H1 (cell line): ENCODE measurements at regions not wholly inside any gene's neighbourhood (a gene's known extent, or its start where the extent isn't known, plus 50 kb on each side); places are given as distances from the start of the nearest gene placed in this dataset.

Experiments
- BACH1 ChIP-seq: IDR thresholded peaks from 2 replicates; pipeline ENCODE4 v1.6.1; 2012; ENCODE audit warnings: low read length, improper control_type of control experiment
- BCL11A ChIP-seq, 2 experiments: IDR thresholded peaks; one replicate each; pipeline ENCODE4 v1.6.1; 2011; ENCODE audit warnings: low read depth in 2 of 2, low read length in 2 of 2, mild to moderate bottlenecking in 2 of 2
- BRCA1 ChIP-seq: IDR thresholded peaks from 2 replicates; pipeline ENCODE4 v1.6.1; 2012; ENCODE audit warnings: low read depth, low read length, improper control_type of control experiment
- CHD7 ChIP-seq: fragments of 300-600 bp; sonication (generic); IDR thresholded peaks from 2 replicates; pipeline ENCODE4 v1.7.1; 2012; ENCODE audit warnings: low read length, moderate library complexity, mild to moderate bottlenecking, inconsistent platforms; ENCODE audit not compliant: insufficient replicate concordance
- CREB1 ChIP-seq: IDR thresholded peaks from 2 replicates; pipeline ENCODE4 v1.6.1; 2012; ENCODE audit warnings: inconsistent platforms
- FOSL1 ChIP-seq: IDR thresholded peaks from 2 replicates; pipeline ENCODE4 v1.6.1; 2011; ENCODE audit warnings: mild to moderate bottlenecking, low read depth, low read length, moderate library complexity; ENCODE audit not compliant: insufficient read depth
- SIRT6 ChIP-seq: IDR thresholded peaks from one replicate; pipeline ENCODE4 v1.7.1; 2012; ENCODE audit warnings: low read length, inconsistent platforms
- SP2 ChIP-seq: IDR thresholded peaks from 2 replicates; pipeline ENCODE4 v1.6.1; 2012; ENCODE audit warnings: mild to moderate bottlenecking, low read length, inconsistent platforms
- ZNF274 ChIP-seq: IDR thresholded peaks from 2 replicates; pipeline ENCODE4 v1.7.0; 2012; ENCODE audit warnings: low read length, borderline replicate concordance; ENCODE audit errors: extremely low read depth

- TF ChIP-seq CHD7 = no peak
- TF ChIP-seq BRCA1 = no peak
- TF ChIP-seq SP2 = no peak
- no peak for TF ChIP-seq CREB1
- no peak for TF ChIP-seq BACH1
- no peak for TF ChIP-seq ZNF274
- no peak for TF ChIP-seq BCL11A (IDR thresholded peaks at IDR 0.05; ENCODE audit: low read depth in 2 of 2, low read length in 2 of 2)
- no peak for TF ChIP-seq SIRT6
- TF ChIP-seq FOSL1 = no peak
Observed at GRCh38 chr7:82593780-82594179, 150.2 kb upstream of the CACNA2D1 start (continued).
